Right cardiac atrium (tissue), 5 donors: ENCODE measurements at regions not wholly inside any gene's neighbourhood (a gene's known extent, or its start where the extent isn't known, plus 50 kb on each side); places are given as distances from the start of the nearest gene placed in this dataset.
"Not testable (repeated sequence)": the region's sequence is repeated elsewhere in the genome, so short reads cannot be mapped to it uniquely, and the experiment has no call there.

Source experiments
- ATAC-seq, 2 donors: fragments of 200-7000 bp; cut with Tn5 transposase; one replicate each; pipeline versions ENCODE4 v1.8.0 to v1.9.1; 2020; ENCODE audit warnings: moderate library complexity in 2 of 2, mild to moderate bottlenecking in 1 of 2
- DNase-seq, 3 donors: peaks; one replicate each; pipeline ENCODE4 v3.0.0-alpha.2; 2020
- H3K27ac ChIP-seq: one replicate; pipeline ENCODE4 v1.5.1; 2013; ENCODE audit warnings: mild to moderate bottlenecking, low read length, control low read depth, moderate library complexity
- H3K27me3 ChIP-seq: one replicate; pipeline ENCODE4 v1.6.1; 2013; ENCODE audit not compliant: control insufficient read depth, insufficient read depth
- H3K4me1 ChIP-seq: one replicate; pipeline ENCODE4 v1.6.1; 2013; ENCODE audit warnings: low read length; ENCODE audit not compliant: control insufficient read depth, insufficient read depth
- H3K4me3 ChIP-seq: one replicate; pipeline ENCODE4 v1.5.1; 2013; ENCODE audit warnings: low read length, control low read depth
- H3K9me3 ChIP-seq: one replicate; pipeline ENCODE4 v1.6.1; 2013; ENCODE audit warnings: low read length; ENCODE audit not compliant: control insufficient read depth
- WGBS: extraction: QIAGEN DNeasy Blood & Tissue Kit; methylation state at CpG from one replicate; pipeline ENCODE4 v1.1.7; 2013; 5-methylcytosine and 5-hydroxymethylcytosine counted together
- intact Hi-C, 4 donors: fragments of 100-400 bp; cut with DNase I; formaldehyde crosslinking; loops; one replicate each; pipeline versions ENCODE4 v1.11.0 to v1.14.0; 2022 to 2023
- donor health status: healthy with polysubstance abuse.
- donor health status: DM: no; HTN: yes; CAD: no.
- donor health status: DM: no; HTN: no; CAD: no.
- donor health status: DM: no; HTN: yes; CAD: no; lungs with severe emphysema.
- donor health status: DM: yes; HTN: yes; CAD: no.

DNA sequence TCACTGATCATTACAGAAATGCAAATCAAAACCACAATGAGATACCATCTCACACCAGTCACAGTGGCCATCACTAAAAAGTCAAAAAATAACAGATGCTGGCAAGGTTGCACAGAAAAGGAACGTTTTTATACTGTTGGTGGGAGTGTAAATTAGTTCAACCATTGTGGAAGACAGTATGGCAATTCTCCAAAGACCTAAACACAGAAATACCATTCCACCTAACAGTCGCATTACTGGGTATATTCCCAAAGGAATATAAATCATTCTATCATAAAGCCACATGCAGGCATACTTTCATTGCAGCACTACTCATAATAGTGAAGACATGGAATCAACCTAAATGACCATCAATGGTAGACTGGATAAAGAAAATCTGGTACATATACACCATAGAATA lies 83.2 kb upstream of the ARID5B start:
- H3K27ac ChIP-seq, ATAC-seq, H3K27me3 ChIP-seq, DNase-seq, H3K9me3 ChIP-seq, H3K4me1 ChIP-seq, H3K4me3 ChIP-seq, intact Hi-C loops: not testable (repeated sequence)
- WGBS: 82% methylated on average over 2 of the region's 2 CpGs

GRCh38 chr10:61819208-61819607 lies 82.3 kb upstream of the ARID5B start:
- Histone ChIP-seq H3K4me3 (no peak overlapping the region), H3K27ac (no peak overlapping the region), H3K9me3 (no peaks in the 10 kb centered on the region), H3K27me3 (no peaks in the 10 kb centered on the region), H3K4me1 (no peaks in the 10 kb centered on the region)
- 85% methylated on average over 1 of the region's 1 CpG for WGBS
- intact Hi-C loops: no loop called here
- DNase-seq: no peak
- no peak for ATAC-seq

- no peaks in the 10 kb centered on the region for H3K27me3 ChIP-seq
- intact Hi-C loops: no loop called here
- H3K27ac ChIP-seq: no peak overlapping the region
- H3K9me3 ChIP-seq: no peaks in the 10 kb centered on the region
- no peak for DNase-seq
- ATAC-seq: no peak
- 71% methylated on average over 5 of the region's 5 CpGs for WGBS
- no peak overlapping the region for H3K4me3 ChIP-seq
- no peaks in the 10 kb centered on the region for H3K4me1 ChIP-seq
These were observed 80.3 kb upstream of the ARID5B start for GRCh38 chr10:61821153-61821552.

- Histone ChIP-seq H3K27ac (no peak overlapping the region), H3K9me3 (no peaks in the 10 kb centered on the region), H3K4me1 (no peaks in the 10 kb centered on the region), H3K27me3 (no peaks in the 10 kb centered on the region), H3K4me3 (no peak overlapping the region)
- no peak for DNase-seq
- intact Hi-C loops: no loop called here
- ATAC-seq: no peak
- WGBS: 82% methylated on average over 1 of the region's 1 CpG
These were observed 79.8 kb upstream of the ARID5B start for GRCh38 chr10:61821693-61822092.

GRCh38 chr10:61822096-61822495 lies 79.4 kb upstream of the ARID5B start:
- H3K4me1 ChIP-seq: no peaks in the 10 kb centered on the region
- intact Hi-C loops: no loop called here
- no peaks in the 10 kb centered on the region for H3K27me3 ChIP-seq
- H3K4me3 ChIP-seq: no peak overlapping the region
- no peak for ATAC-seq
- no peaks in the 10 kb centered on the region for H3K9me3 ChIP-seq
- no peak overlapping the region for H3K27ac ChIP-seq
- WGBS: 72% methylated on average over 1 of the region's 1 CpG
- DNase-seq: no peak

- H3K4me1 ChIP-seq: no peaks in the 10 kb centered on the region
- no peak overlapping the region for H3K4me3 ChIP-seq
- DNase-seq (no peak), ATAC-seq (no peak)
- 47% methylated on average over 3 of the region's 3 CpGs for WGBS
- no peaks in the 10 kb centered on the region for H3K27me3 ChIP-seq
- intact Hi-C loops: no loop called here
- no peaks in the 10 kb centered on the region for H3K9me3 ChIP-seq
- no peak overlapping the region for H3K27ac ChIP-seq
These were observed 78.7 kb upstream of the ARID5B start for GRCh38 chr10:61822781-61823230.

- Histone ChIP-seq H3K4me1 (no peaks in the 10 kb centered on the region), H3K27ac (no peak overlapping the region), H3K27me3 (no peaks in the 10 kb centered on the region), H3K4me3 (no peak overlapping the region), H3K9me3 (no peaks in the 10 kb centered on the region)
- intact Hi-C loops: no loop called here
- WGBS: 86% methylated on average over 5 of the region's 5 CpGs
- ATAC-seq: no peak
- DNase-seq: no peak
These were observed 76.5 kb upstream of the ARID5B start for GRCh38 chr10:61825001-61825400.

- Histone ChIP-seq H3K4me1 (no peaks in the 10 kb centered on the region), H3K4me3 (no peak overlapping the region), H3K9me3 (no peaks in the 10 kb centered on the region), H3K27ac (no peak overlapping the region), H3K27me3 (no peaks in the 10 kb centered on the region)
- WGBS: 80% methylated on average over 4 of the region's 4 CpGs
- intact Hi-C loops: no loop called here
- ATAC-seq (no peak), DNase-seq (no peak)
These were observed 75.9 kb upstream of the ARID5B start for GRCh38 chr10:61825628-61826027.

GRCh38 chr10:61828034-61828433 lies 73.5 kb upstream of the ARID5B start:
- no peaks in the 10 kb centered on the region for H3K9me3 ChIP-seq
- no peak overlapping the region for H3K27ac ChIP-seq
- 92% methylated on average over 1 of the region's 1 CpG for WGBS
- H3K4me3 ChIP-seq: no peak overlapping the region
- H3K27me3 ChIP-seq: no peaks in the 10 kb centered on the region
- H3K4me1 ChIP-seq: no peaks in the 10 kb centered on the region
- ATAC-seq: no peak
- intact Hi-C loops: no loop called here
- DNase-seq: no peak

- DNase-seq (no peak), ATAC-seq (no peak)
- Histone ChIP-seq H3K4me1 (no peaks in the 10 kb centered on the region), H3K4me3 (no peak overlapping the region), H3K27ac (no peak overlapping the region), H3K9me3 (no peaks in the 10 kb centered on the region), H3K27me3 (no peaks in the 10 kb centered on the region)
- intact Hi-C loops: no loop called here
- 95% methylated on average over 3 of the region's 3 CpGs for WGBS
These were observed 72.7 kb upstream of the ARID5B start for GRCh38 chr10:61828788-61829187.

- ATAC-seq (peak; percentile 31 to 61), DNase-seq (peak in 2 of 3 donors; percentile 11 to 44)
- intact Hi-C loops: no loop called here
- no peaks in the 10 kb centered on the region for H3K27me3 ChIP-seq
- H3K4me1 ChIP-seq: peaks cover 4% of the 10 kb centered on the region
- H3K4me3 ChIP-seq: no peak overlapping the region
- 61% methylated on average over 7 of the region's 7 CpGs for WGBS
- H3K9me3 ChIP-seq: no peaks in the 10 kb centered on the region
- H3K27ac ChIP-seq: peak overlapping the region; percentile 53
These were observed 71.2 kb upstream of the ARID5B start for GRCh38 chr10:61830072-61830845.

- H3K27me3 ChIP-seq: no peaks in the 10 kb centered on the region
- peaks cover 4% of the 10 kb centered on the region for H3K4me1 ChIP-seq
- peak in 1 of 2 donors; percentile 52 for ATAC-seq
- H3K9me3 ChIP-seq: no peaks in the 10 kb centered on the region
- H3K4me3 ChIP-seq: no peak overlapping the region
- intact Hi-C loops: no loop called here
- no peak overlapping the region for H3K27ac ChIP-seq
- 63% methylated on average over 7 of the region's 7 CpGs for WGBS
- DNase-seq: no peak
These were observed 70.6 kb upstream of the ARID5B start for GRCh38 chr10:61830846-61831273.
